ENCODE measurements at regions not wholly inside any gene's neighbourhood (a gene's known extent, or its start where the extent isn't known, plus 50 kb on each side); places are given as distances from the start of the nearest gene placed in this dataset.

DNA sequence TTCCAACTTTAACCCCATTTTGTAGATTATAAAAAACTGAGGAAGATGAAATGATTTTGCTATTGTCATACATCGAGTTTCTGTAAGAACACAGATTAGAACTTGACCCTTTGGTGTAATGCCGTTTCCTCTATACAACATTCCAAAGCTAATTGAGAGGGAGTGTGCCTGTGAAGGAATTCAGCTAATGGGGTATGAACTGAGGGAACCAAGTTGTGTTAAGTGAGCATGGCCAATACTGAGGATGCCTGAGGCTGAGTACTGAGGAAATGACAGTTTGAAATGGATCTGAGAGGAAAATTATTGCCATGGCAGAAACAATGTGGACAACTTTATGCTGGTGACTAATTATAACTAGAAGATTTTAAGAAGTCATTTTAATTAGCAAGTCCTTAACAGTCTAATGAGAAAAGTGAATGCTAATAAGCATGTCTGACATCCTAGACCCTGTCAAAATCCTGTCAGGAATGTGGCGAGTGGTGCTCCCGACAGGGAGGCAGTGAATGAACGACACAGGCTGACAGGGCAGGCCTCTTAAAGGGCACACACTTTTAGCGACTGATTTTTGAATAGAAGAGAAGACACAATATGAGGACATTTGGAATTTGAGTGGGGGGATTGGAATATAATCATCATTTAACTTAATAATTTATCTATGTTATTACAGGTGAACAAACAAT is 262.5 kb downstream of the HLX start:
- Histone ChIP-seq H3K79me2 (ENCODE audit: insufficient read depth, low read length) (no peaks in the 10 kb centered on the region), H3K4me1 (ENCODE audit: control insufficient read depth in 1 of 2, insufficient read depth in 2 of 2, low read length in 2 of 2) (peaks cover 4 to 5% of the 10 kb centered on the region in 2 donors), H3K36me3 (replicated peaks in 1 of 2; ENCODE audit: control insufficient read depth in 1 of 2, insufficient read depth in 2 of 2, low read length in 2 of 2) (no peaks in the 10 kb centered on the region), H3K9ac (ENCODE audit: insufficient read depth, low read length, poor library complexity, severe bottlenecking) (no peak overlapping the region), H3K27me3 (ENCODE audit: control insufficient read depth in 2 of 2, insufficient read depth in 2 of 2, low read length in 2 of 2) (no peaks in the 10 kb centered on the region), H3K4me2 (replicated peaks; ENCODE audit: extremely low read depth, low read length, poor library complexity, severe bottlenecking) (no peak overlapping the region), H3K27ac (ENCODE audit: low read depth in 1 of 2, low read length in 2 of 2) (no peak overlapping the region), H4K20me1 (ENCODE audit: insufficient read depth, low read length) (no peaks in the 10 kb centered on the region), H3K4me3 (replicated peaks in 1 of 3; ENCODE audit: low read depth in 2 of 3, low read length in 3 of 3) (no peak overlapping the region), H3K9me3 (replicated peaks in 1 of 2; ENCODE audit: control insufficient read depth in 1 of 2, insufficient read depth in 1 of 2, low read length in 2 of 2) (no peaks in the 10 kb centered on the region), H2AFZ (ENCODE audit: insufficient read depth, low read depth, low read length, poor library complexity, severe bottlenecking) (no peak overlapping the region)
- Mint-ChIP-seq H3K4me1 (peaks cover 6% of the 10 kb centered on the region), H3K27ac (no peak overlapping the region), H3K9me3 (peaks cover 2 to 13% (median 3%) of the 10 kb centered on the region in 7 donors), H3K4me3 (no peak overlapping the region), H3K27me3 (ENCODE audit: low read depth in 3 of 3) (peaks cover 0 to 4% (median 0%) of the 10 kb centered on the region in 3 donors), H3K36me3 (no peaks in the 10 kb centered on the region)
- TF ChIP-seq, protein P1, sequence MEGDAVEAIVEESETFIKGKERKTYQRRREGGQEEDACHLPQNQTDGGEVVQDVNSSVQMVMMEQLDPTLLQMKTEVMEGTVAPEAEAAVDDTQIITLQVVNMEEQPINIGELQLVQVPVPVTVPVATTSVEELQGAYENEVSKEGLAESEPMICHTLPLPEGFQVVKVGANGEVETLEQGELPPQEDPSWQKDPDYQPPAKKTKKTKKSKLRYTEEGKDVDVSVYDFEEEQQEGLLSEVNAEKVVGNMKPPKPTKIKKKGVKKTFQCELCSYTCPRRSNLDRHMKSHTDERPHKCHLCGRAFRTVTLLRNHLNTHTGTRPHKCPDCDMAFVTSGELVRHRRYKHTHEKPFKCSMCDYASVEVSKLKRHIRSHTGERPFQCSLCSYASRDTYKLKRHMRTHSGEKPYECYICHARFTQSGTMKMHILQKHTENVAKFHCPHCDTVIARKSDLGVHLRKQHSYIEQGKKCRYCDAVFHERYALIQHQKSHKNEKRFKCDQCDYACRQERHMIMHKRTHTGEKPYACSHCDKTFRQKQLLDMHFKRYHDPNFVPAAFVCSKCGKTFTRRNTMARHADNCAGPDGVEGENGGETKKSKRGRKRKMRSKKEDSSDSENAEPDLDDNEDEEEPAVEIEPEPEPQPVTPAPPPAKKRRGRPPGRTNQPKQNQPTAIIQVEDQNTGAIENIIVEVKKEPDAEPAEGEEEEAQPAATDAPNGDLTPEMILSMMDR (IDR thresholded peaks at IDR 0.05), result no peak
- DNase-seq, result no peak
- intact Hi-C loops (cut with micrococcal nuclease), result no loop called here
- WGBS (ENCODE audit: insufficient coverage), result no CpG with 5 or more reads among the region's 6 CpGs

DNA sequence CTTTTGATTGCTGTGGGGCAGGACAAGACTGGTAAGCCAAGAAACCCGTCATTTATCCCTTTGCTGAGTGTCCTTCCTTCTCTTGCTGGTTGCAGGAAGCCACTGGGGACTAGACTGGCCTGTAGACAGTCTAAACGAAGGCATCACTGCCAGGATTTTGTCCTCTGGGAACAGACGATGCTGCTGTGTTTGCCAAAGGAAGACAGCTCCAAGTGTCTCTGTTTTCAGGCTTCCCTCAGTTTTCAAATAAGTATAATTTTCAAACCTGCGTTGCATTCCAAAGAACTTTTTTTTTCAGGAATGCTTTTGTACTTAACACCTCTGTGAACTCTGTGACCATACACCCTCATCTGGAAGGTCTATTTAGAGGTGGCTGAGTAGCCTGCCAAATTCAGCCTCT is 269.4 kb downstream of the HLX start:
- 96% methylated on average over 2 of the region's 4 CpGs for WGBS (ENCODE audit: insufficient coverage)
- intact Hi-C loops (cut with micrococcal nuclease), result loop anchor here in 1 of 2 donors (5.0 kb wide), 1 partner anchor 46 kb away; no protein-coding TSS in a partner anchor

More for the DNA sequence above, 269.4 kb downstream of the HLX start:
- H3K4me1 ChIP-seq (ENCODE audit: control insufficient read depth in 1 of 2, insufficient read depth in 2 of 2, low read length in 2 of 2), result peaks cover 11 to 15% of the 10 kb centered on the region in 2 donors
- Mint-ChIP-seq H3K4me1 (peaks cover 14% of the 10 kb centered on the region), H3K27ac (no peak overlapping the region), H3K9me3 (peaks cover 2 to 10% (median 8%) of the 10 kb centered on the region in 7 donors), H3K4me3 (no peak overlapping the region), H3K36me3 (peaks cover 0 to 3% of the 10 kb centered on the region in 2 donors), H3K27me3 (ENCODE audit: low read depth in 3 of 3) (peaks cover 0 to 3% (median 2%) of the 10 kb centered on the region in 3 donors)
- no peak overlapping the region for H3K4me3 ChIP-seq (replicated peaks in 1 of 3; ENCODE audit: low read depth in 2 of 3, low read length in 3 of 3)
- DNase-seq, result no peak
- H3K36me3 ChIP-seq (replicated peaks in 1 of 2; ENCODE audit: control insufficient read depth in 1 of 2, insufficient read depth in 2 of 2, low read length in 2 of 2), result no peaks in the 10 kb centered on the region
- no peaks in the 10 kb centered on the region for H3K27me3 ChIP-seq (ENCODE audit: control insufficient read depth in 2 of 2, insufficient read depth in 2 of 2, low read length in 2 of 2)
- no peak overlapping the region for H3K9ac ChIP-seq (ENCODE audit: insufficient read depth, low read length, poor library complexity, severe bottlenecking)
- no peak overlapping the region for H2AFZ ChIP-seq (ENCODE audit: insufficient read depth, low read depth, low read length, poor library complexity, severe bottlenecking)
- TF ChIP-seq, protein P1 (IDR thresholded peaks at IDR 0.05), result no peak
- H3K9me3 ChIP-seq (replicated peaks in 1 of 2; ENCODE audit: control insufficient read depth in 1 of 2, insufficient read depth in 1 of 2, low read length in 2 of 2), result peaks cover 3 to 6% of the 10 kb centered on the region in 2 donors
- H4K20me1 ChIP-seq (ENCODE audit: insufficient read depth, low read length), result no peaks in the 10 kb centered on the region
- no peak overlapping the region for H3K27ac ChIP-seq (ENCODE audit: low read depth in 1 of 2, low read length in 2 of 2)
- H3K79me2 ChIP-seq (ENCODE audit: insufficient read depth, low read length), result no peaks in the 10 kb centered on the region
- no peak overlapping the region for H3K4me2 ChIP-seq (replicated peaks; ENCODE audit: extremely low read depth, low read length, poor library complexity, severe bottlenecking)

Measured in CD14-positive monocyte (primary cell).